ENCODE measurements at regions not wholly inside any gene's neighbourhood (a gene's known extent, or its start where the extent isn't known, plus 50 kb on each side); places are given as distances from the start of the nearest gene placed in this dataset.

DNA sequence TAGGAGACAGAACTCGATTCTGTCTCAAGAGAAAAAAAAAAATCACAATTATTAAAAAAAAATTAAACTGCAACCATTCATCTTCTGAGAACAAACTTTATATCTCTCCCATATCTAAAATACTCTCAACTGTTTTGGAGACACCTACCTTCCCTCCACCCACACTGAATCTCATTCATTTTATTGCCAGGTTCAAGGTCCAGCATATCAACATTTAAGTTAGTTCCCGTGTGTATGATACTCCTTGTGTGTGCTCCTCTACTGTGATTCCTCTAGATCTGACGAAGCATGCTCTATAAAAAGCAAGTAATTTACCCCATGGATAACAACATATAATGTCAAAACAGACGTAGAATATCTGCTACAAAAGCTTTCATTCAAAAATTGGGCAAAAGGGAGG lies 351.8 kb upstream of the SORCS1 start:
- TF ChIP-seq CTCF (conservative IDR thresholded peaks at IDR 0.05 in 1 of 2, IDR thresholded peaks at IDR 0.05 in 1 of 2; ENCODE audit: extremely low read depth in 1 of 2, insufficient read depth in 1 of 2, low read depth in 1 of 2, low read length in 2 of 2) (no peak), EZH2 (IDR thresholded peaks at IDR 0.05; ENCODE audit: borderline replicate concordance, low read length) (no peak)
